IgD-negative memory B cell (primary cell): ENCODE measurements at regions not wholly inside any gene's neighbourhood (a gene's known extent, or its start where the extent isn't known, plus 50 kb on each side); places are given as distances from the start of the nearest gene placed in this dataset.

ENCODE experiments used
- H3K27ac Mint-ChIP-seq, 3 donors: one replicate each; pipeline ENCODE4 v1.8.0; 2020 to 2022; ENCODE audit warnings: mild to moderate bottlenecking in 3 of 3, mixed read lengths in 3 of 3, moderate library complexity in 1 of 3
- H3K27me3 Mint-ChIP-seq: one replicate; pipeline ENCODE4 v1.8.0; 2021; ENCODE audit warnings: mixed read lengths
- H3K36me3 Mint-ChIP-seq: one replicate; pipeline ENCODE4 v1.8.0; 2020; ENCODE audit warnings: mild to moderate bottlenecking, mixed read lengths
- H3K4me1 Mint-ChIP-seq, 3 donors: one replicate each; pipeline ENCODE4 v1.8.0; 2020 to 2022; ENCODE audit warnings: mixed read lengths in 3 of 3, mild to moderate bottlenecking in 1 of 3
- H3K4me3 Mint-ChIP-seq, 4 donors: one replicate each; pipeline ENCODE4 v1.8.0; 2020 to 2022; ENCODE audit warnings: mild to moderate bottlenecking in 4 of 4, mixed read lengths in 4 of 4, moderate library complexity in 3 of 4
- H3K9me3 Mint-ChIP-seq, 3 donors: one replicate each; pipeline ENCODE4 v1.8.0; 2020 to 2021; ENCODE audit warnings: mixed read lengths in 3 of 3, mild to moderate bottlenecking in 1 of 3

GRCh38 chr1:29824025-29824424, 587.7 kb downstream of the PTPRU start:
- H3K9me3 Mint-ChIP-seq: peaks cover 0 to 2% (median 2%) of the 10 kb centered on the region in 3 donors
- H3K27me3 Mint-ChIP-seq: peaks cover 6% of the 10 kb centered on the region
- no peaks in the 10 kb centered on the region for H3K4me1 Mint-ChIP-seq
- no peak overlapping the region for H3K4me3 Mint-ChIP-seq
- H3K36me3 Mint-ChIP-seq: no peaks in the 10 kb centered on the region
- no peak overlapping the region for H3K27ac Mint-ChIP-seq

DNA sequence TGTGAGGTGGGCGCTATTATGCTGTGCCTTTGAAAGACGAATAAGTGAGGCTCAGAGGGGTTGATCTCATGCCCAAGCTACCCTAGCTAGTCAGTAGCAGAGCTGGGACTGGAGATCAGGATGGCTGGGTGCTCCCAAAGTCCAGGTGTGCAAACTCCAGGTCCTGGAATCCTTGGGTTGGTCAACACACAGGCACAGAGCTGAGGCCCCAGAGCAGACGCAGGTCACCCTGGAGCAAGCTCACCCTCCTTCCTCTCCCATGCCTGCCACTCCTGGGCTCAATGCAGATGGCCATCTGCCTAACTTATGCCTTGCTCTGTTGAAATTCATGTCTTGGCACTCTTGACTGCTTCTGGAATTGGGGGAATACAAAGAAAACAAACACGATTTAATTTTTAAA, 587.2 kb downstream of the PTPRU start:
- no peak overlapping the region for H3K27ac Mint-ChIP-seq
- H3K36me3 Mint-ChIP-seq: no peaks in the 10 kb centered on the region
- H3K4me1 Mint-ChIP-seq: no peaks in the 10 kb centered on the region
- no peak overlapping the region for H3K4me3 Mint-ChIP-seq
- H3K9me3 Mint-ChIP-seq: peaks cover 0 to 5% (median 2%) of the 10 kb centered on the region in 3 donors
- peaks cover 6% of the 10 kb centered on the region for H3K27me3 Mint-ChIP-seq

DNA sequence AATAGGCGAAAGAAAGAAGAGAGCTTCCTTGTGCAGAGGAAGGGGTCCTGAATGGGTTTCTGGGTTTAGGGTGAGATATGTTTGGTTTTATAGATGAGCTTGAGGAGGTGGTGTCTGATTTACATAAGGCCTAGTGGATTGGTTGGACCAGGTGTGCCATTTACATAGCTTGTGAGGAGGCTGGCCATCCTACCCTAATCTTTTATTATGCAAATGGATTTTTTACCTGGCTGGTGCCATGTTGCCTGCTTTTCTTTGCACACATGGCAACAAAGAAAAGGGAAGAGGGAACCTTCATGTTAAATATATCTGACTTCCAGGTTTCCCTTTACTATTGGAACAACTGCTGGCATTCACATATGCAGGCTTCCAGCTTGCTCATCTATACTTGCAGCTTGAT, 585.3 kb downstream of the PTPRU start:
- peaks cover 3% of the 10 kb centered on the region for H3K27me3 Mint-ChIP-seq
- H3K4me3 Mint-ChIP-seq: no peak overlapping the region
- no peaks in the 10 kb centered on the region for H3K36me3 Mint-ChIP-seq
- H3K9me3 Mint-ChIP-seq: peaks cover 0 to 5% (median 2%) of the 10 kb centered on the region in 3 donors
- no peaks in the 10 kb centered on the region for H3K4me1 Mint-ChIP-seq
- H3K27ac Mint-ChIP-seq: no peak overlapping the region

DNA sequence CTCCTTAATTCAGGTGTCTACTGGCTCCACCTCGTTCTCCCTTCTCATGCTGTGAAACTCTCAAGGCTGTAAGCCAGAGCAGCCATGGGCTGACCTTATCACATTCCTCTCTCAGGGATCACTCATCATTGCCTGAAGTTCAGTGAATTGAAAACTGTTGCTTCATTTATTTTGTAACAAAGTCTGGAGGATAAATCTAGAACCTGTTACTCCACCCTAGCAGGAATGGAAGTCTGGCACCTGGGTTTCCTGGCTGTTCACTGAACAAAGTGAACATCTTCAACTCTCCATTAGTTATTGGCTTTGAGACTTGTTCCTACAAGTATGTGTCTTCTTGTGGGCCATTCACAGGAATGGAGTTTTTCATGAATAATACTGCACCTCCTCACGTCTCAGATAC, 584.1 kb downstream of the PTPRU start:
- Mint-ChIP-seq H3K27ac (no peak overlapping the region), H3K4me1 (no peaks in the 10 kb centered on the region), H3K4me3 (no peak overlapping the region), H3K27me3 (peaks cover 3% of the 10 kb centered on the region), H3K36me3 (no peaks in the 10 kb centered on the region), H3K9me3 (peaks cover 0 to 5% (median 2%) of the 10 kb centered on the region in 3 donors)

GRCh38 chr1:29812408-29813135, 576.2 kb downstream of the PTPRU start:
- Mint-ChIP-seq H3K4me1 (peaks cover 0 to 1% (median 0%) of the 10 kb centered on the region in 3 donors), H3K27ac (no peak overlapping the region), H3K4me3 (no peak overlapping the region), H3K27me3 (peaks cover 3% of the 10 kb centered on the region), H3K36me3 (no peaks in the 10 kb centered on the region), H3K9me3 (peaks cover 0 to 2% (median 0%) of the 10 kb centered on the region in 3 donors)

DNA sequence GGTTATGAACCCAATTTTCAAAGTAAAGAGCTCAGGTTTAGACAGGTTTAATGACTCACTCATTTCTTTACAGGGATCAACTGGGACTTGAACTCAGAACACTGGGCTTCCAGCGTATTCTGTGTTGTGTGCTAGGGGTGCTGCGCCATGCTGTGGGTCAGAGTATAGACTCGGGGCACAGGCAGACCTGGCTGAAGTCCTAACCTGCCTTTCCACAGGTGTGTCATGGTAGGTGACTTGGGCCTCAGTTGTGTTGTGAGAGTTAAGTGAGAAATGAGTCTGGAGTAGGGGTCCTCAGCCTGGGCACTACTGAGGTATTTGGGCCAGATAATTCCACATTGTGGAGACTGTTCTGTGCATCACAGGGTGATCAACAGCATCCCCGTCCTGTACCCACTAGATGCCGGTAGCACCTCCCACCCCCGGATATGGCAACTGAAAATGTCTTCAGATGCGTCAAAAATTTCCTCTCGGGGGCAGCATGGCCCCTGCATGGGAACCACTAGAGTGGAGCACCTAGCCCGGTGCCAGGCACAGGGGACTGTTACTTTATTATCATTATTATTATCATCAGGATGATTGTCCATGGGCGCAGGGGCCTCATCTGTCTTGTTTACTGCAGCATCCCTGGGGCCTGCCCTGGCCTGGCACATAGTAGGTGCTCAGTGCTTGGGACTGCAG, 575.5 kb downstream of the PTPRU start:
- Mint-ChIP-seq H3K4me3 (no peak overlapping the region), H3K27me3 (peaks cover 3% of the 10 kb centered on the region), H3K9me3 (peaks cover 0 to 2% (median 0%) of the 10 kb centered on the region in 3 donors), H3K36me3 (no peaks in the 10 kb centered on the region), H3K4me1 (peaks cover 0 to 1% (median 0%) of the 10 kb centered on the region in 3 donors), H3K27ac (peak overlapping the region in 1 of 3 donors; percentile 40)

- no peak overlapping the region for H3K27ac Mint-ChIP-seq
- H3K4me1 Mint-ChIP-seq: peaks cover 0 to 1% (median 0%) of the 10 kb centered on the region in 3 donors
- peaks cover 0 to 2% (median 0%) of the 10 kb centered on the region in 3 donors for H3K9me3 Mint-ChIP-seq
- no peak overlapping the region for H3K4me3 Mint-ChIP-seq
- no peaks in the 10 kb centered on the region for H3K36me3 Mint-ChIP-seq
- peaks cover 3% of the 10 kb centered on the region for H3K27me3 Mint-ChIP-seq
Measured at GRCh38 chr1:29811247-29811646, 574.9 kb downstream of the PTPRU start.

- Mint-ChIP-seq H3K9me3 (peaks cover 0 to 2% (median 0%) of the 10 kb centered on the region in 3 donors), H3K27me3 (peaks cover 3% of the 10 kb centered on the region), H3K36me3 (no peaks in the 10 kb centered on the region), H3K4me1 (peaks cover 0 to 1% (median 0%) of the 10 kb centered on the region in 3 donors), H3K27ac (no peak overlapping the region), H3K4me3 (no peak overlapping the region)
Measured at GRCh38 chr1:29810121-29811120, 574.1 kb downstream of the PTPRU start.

DNA sequence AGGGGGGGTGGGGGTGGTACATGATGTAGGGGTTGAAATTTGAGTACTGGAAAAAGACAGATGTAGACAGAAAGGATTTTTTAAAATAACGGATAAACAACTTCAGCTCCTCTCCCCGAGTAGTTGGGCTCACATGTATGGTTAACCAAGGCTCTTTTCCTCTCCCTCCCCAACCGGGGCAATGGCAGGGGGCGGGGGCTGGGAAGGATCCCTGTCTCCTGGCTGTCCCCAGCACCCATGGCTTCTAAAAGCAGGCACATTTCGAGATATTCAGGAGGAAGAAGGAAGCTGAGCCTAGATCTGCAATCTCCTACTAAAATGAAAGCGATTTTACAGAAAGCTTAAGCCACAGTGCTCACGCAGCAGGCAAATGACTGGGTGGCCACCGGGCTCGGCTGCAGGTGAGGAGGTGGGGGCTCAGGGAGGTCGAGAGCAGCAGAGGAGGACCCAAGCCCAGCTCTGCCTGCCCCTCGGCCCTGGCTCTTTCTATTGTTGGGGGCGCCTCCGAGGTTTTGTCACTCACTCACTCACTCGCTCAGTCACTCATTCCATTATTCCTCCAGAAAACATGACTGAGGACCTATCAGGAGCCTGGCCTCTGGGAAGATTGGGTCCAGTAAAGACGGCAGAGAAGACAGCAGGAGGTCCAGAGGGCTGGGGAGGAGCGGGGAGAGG, 573.3 kb downstream of the PTPRU start:
- Mint-ChIP-seq H3K4me3 (no peak overlapping the region), H3K4me1 (peaks cover 0 to 1% (median 0%) of the 10 kb centered on the region in 3 donors), H3K27ac (no peak overlapping the region), H3K9me3 (peaks cover 0 to 2% (median 0%) of the 10 kb centered on the region in 3 donors), H3K36me3 (no peaks in the 10 kb centered on the region), H3K27me3 (peaks cover 3% of the 10 kb centered on the region)

DNA sequence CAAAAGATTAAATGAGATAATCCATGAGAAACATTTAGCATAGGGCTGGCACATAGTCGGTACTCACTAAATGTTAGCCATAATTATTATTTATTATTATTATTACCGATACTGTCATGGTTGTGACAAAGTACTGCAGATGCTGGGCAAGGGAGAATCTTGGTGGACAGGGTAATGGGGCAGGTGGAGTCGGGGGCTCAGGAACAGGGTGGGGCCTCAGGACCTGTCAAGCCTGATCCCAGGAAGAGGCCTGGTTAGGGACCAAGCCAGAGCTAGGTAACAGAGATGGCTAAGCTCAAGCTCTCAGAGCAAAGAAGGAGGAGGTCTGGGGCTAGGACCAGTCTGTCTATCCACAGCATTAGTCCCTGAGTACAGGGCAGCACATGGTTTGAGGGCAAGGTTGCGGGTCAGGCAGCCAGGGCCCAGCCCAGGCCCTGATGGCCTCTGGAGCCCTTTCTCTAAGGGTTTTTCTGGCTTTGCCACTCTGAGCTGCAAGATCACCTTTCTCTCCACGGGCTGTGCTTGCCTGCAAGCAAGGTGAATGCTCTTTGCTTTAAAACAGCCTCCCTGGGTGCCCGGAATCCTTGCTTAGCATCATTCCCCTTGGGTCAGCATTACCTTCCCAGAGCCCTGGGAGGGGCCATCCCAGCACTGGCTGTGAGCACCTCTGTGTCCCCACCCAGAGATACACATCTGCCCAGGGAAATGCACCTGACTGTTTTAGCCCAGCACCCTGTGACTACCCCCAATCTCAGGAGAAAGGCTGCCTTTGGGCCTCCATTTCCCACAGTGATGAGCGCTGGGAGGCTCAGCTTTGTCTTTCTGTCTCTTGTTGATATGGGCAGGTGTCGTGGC, 572.0 kb downstream of the PTPRU start:
- peaks cover 7% of the 10 kb centered on the region for H3K27me3 Mint-ChIP-seq
- no peaks in the 10 kb centered on the region for H3K36me3 Mint-ChIP-seq
- no peak overlapping the region for H3K27ac Mint-ChIP-seq

DNA sequence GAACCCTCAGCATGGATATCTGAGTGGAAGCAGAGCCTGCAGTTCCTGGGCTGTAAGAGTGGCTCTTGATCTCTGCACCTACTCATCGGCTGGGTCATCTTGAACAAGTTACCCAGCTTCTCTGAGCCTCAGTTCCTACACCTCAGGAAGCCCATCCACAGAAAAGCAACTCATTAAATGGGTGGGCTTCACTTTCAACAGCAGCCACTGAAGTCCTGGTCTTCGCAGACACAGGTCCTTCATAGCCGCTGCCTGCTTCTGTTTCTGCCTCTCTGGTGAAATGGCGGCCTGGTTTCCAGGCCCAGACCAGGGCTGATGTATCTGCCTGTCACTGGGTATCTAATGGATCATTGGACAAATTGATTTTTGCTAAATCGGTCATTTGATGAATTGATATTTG, 571.4 kb downstream of the PTPRU start:
- Mint-ChIP-seq H3K27me3 (peaks cover 10% of the 10 kb centered on the region), H3K27ac (no peak overlapping the region), H3K4me3 (no peak overlapping the region), H3K36me3 (no peaks in the 10 kb centered on the region), H3K4me1 (peaks cover 0 to 1% (median 0%) of the 10 kb centered on the region in 3 donors), H3K9me3 (peaks cover 0 to 2% (median 0%) of the 10 kb centered on the region in 3 donors)

More for the DNA sequence above, 572.0 kb downstream of the PTPRU start:
- Mint-ChIP-seq H3K4me1 (peaks cover 0 to 1% (median 0%) of the 10 kb centered on the region in 3 donors), H3K9me3 (peaks cover 0 to 2% (median 0%) of the 10 kb centered on the region in 3 donors), H3K4me3 (no peak overlapping the region)

DNA sequence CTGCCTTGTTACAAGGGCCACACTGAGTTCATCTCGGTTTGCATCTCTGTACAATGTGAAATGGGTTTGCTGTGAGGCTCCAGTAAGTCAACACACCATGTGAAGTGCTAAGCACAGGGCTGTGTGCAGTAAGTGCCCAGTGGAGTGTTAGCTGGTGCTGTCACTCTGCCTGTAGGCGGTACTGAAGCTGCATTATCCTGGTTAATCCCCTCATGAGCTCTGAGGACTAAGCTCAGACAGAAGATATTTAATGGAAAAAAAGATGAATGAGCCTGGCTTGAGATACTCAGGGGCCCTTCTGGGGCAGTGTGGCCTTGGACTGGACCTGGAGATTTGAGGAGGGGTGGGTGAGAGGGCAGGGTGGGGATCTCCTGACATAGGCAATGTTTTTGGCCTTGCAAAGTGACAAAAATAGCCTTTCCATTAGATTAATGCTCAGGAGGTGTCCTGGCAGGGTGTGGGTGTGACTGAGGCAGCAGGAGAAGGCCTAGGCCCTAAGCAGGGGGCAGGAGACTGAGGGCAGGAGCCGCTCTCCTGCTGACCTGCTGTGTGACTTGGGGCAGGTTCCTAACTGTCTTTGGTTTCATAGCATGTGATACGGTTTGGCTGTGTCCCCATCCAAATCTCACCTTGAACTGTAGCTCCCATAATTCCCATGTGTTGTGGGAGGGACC, 570.5 kb downstream of the PTPRU start:
- H3K27ac Mint-ChIP-seq: no peak overlapping the region
- H3K27me3 Mint-ChIP-seq: peaks cover 14% of the 10 kb centered on the region
- no peak overlapping the region for H3K4me3 Mint-ChIP-seq
- H3K36me3 Mint-ChIP-seq: no peaks in the 10 kb centered on the region
- H3K9me3 Mint-ChIP-seq: no peaks in the 10 kb centered on the region
- H3K4me1 Mint-ChIP-seq: peaks cover 0 to 1% (median 0%) of the 10 kb centered on the region in 3 donors

GRCh38 chr1:29805896-29806160, 569.5 kb downstream of the PTPRU start:
- Mint-ChIP-seq H3K36me3 (no peaks in the 10 kb centered on the region), H3K27me3 (peaks cover 14% of the 10 kb centered on the region), H3K27ac (no peak overlapping the region), H3K4me1 (peaks cover 0 to 1% (median 0%) of the 10 kb centered on the region in 3 donors), H3K4me3 (no peak overlapping the region), H3K9me3 (no peaks in the 10 kb centered on the region)
